Suprapubic skin (tissue), 3 donors: ENCODE measurements at regions not wholly inside any gene's neighbourhood (a gene's known extent, or its start where the extent isn't known, plus 50 kb on each side); places are given as distances from the start of the nearest gene placed in this dataset.

Experiments used
- POLR2A ChIP-seq, 2 donors: fragments of 450-650 bp; IDR thresholded peaks; one replicate each; pipeline ENCODE4 v1.6.1; 2017; ENCODE audit warnings: antibody characterized with exemption in 2 of 2, mild to moderate bottlenecking in 2 of 2, moderate library complexity in 2 of 2
- TF ChIP-seq, protein P1 (sequence below), 2 donors: fragments of 200-600 bp in 1 of 2; fragments of 450-650 bp in 1 of 2; sonication (generic) in 1 of 2; IDR thresholded peaks; one replicate each; pipeline ENCODE4 v1.5.1; 2016 to 2019; ENCODE audit warnings: antibody characterized with exemption in 2 of 2, mild to moderate bottlenecking in 1 of 2, moderate library complexity in 1 of 2

DNA sequence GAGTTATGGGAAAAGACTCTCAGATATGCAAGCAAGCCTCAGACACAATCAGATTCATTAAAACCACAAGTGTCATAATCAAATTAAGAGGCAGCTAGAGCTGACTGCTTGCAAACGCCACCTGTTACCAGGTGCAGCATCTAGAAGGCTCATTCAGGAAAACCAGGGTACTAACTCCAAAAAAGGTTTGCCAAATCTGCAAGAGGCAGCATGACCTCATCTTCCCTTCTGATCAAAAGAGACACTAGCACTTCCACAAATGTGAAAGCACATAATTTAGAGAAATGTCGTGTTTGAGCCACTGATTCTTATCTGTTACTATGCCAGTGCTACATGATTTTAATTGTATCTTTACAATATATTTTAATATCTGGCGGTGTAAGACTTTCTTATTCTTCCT, 123.3 kb upstream of the NANOGP8 start:
- TF ChIP-seq, protein P1, sequence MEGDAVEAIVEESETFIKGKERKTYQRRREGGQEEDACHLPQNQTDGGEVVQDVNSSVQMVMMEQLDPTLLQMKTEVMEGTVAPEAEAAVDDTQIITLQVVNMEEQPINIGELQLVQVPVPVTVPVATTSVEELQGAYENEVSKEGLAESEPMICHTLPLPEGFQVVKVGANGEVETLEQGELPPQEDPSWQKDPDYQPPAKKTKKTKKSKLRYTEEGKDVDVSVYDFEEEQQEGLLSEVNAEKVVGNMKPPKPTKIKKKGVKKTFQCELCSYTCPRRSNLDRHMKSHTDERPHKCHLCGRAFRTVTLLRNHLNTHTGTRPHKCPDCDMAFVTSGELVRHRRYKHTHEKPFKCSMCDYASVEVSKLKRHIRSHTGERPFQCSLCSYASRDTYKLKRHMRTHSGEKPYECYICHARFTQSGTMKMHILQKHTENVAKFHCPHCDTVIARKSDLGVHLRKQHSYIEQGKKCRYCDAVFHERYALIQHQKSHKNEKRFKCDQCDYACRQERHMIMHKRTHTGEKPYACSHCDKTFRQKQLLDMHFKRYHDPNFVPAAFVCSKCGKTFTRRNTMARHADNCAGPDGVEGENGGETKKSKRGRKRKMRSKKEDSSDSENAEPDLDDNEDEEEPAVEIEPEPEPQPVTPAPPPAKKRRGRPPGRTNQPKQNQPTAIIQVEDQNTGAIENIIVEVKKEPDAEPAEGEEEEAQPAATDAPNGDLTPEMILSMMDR (IDR thresholded peaks at IDR 0.05): no peak
- TF ChIP-seq POLR2A (IDR thresholded peaks at IDR 0.05): no peak
